ENCODE measurements at regions not wholly inside any gene's neighbourhood (a gene's known extent, or its start where the extent isn't known, plus 50 kb on each side); places are given as distances from the start of the nearest gene placed in this dataset.

DNA sequence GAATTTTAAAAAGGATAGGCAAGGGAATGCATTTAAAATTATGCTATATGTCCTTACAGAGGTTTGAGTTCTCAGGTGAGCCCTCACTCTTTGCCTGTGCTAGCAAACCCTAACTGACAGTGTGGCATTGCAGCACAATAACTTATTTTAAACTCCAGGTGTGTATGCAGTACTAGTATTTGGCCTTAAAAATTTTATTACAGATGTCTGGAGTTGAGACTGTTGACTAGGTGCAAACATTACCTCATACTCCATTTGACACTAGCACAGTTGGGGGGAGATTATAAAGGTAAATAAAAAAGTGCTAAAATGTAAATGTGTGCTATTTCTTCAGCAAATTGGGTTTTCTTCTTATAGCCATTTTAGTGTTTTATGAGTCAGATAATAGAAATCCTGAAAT, 407.7 kb downstream of the SH3GL2 start:
- TF ChIP-seq HCFC1 (IDR thresholded peaks at IDR 0.05; ENCODE audit: low read length), result no peak
- TF ChIP-seq RBBP5 (conservative IDR thresholded peaks at IDR 0.05), result no peak
- no peak for TF ChIP-seq USF1 (IDR thresholded peaks at IDR 0.05; ENCODE audit: borderline replicate concordance, extremely low read length, insufficient read depth, low read depth, low read length)
- no peak for TF ChIP-seq EP300 (IDR thresholded peaks at IDR 0.05; ENCODE audit: borderline replicate concordance in 1 of 2, control insufficient read depth in 1 of 2, low read depth in 2 of 2, low read length in 2 of 2)
- TF ChIP-seq, protein P1, sequence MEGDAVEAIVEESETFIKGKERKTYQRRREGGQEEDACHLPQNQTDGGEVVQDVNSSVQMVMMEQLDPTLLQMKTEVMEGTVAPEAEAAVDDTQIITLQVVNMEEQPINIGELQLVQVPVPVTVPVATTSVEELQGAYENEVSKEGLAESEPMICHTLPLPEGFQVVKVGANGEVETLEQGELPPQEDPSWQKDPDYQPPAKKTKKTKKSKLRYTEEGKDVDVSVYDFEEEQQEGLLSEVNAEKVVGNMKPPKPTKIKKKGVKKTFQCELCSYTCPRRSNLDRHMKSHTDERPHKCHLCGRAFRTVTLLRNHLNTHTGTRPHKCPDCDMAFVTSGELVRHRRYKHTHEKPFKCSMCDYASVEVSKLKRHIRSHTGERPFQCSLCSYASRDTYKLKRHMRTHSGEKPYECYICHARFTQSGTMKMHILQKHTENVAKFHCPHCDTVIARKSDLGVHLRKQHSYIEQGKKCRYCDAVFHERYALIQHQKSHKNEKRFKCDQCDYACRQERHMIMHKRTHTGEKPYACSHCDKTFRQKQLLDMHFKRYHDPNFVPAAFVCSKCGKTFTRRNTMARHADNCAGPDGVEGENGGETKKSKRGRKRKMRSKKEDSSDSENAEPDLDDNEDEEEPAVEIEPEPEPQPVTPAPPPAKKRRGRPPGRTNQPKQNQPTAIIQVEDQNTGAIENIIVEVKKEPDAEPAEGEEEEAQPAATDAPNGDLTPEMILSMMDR (IDR thresholded peaks at IDR 0.05 in 2 of 3, conservative IDR thresholded peaks at IDR 0.05 in 1 of 3; ENCODE audit: control insufficient read depth in 2 of 3, extremely low read depth in 1 of 3, insufficient read depth in 1 of 3, low read depth in 3 of 3, low read length in 3 of 3), result no peak
